ENCODE measurements at regions not wholly inside any gene's neighbourhood (a gene's known extent, or its start where the extent isn't known, plus 50 kb on each side); places are given as distances from the start of the nearest gene placed in this dataset.

GRCh38 chr21:28752131-28752530 is 240.5 kb downstream of the LTN1 start:
- H3K36me3 ChIP-seq = no peaks in the 10 kb centered on the region
- H3K27ac ChIP-seq = no peak overlapping the region
- WGBS, 3 donors = 93 to 96% (median 94%) methylated on average over 2 of the region's 2 CpGs
- H3K27me3 ChIP-seq = no peaks in the 10 kb centered on the region
- intact Hi-C loops (cut with DNase I) = no loop called here
- H3K4me1 ChIP-seq (ENCODE audit: insufficient read depth) = peaks cover 10% of the 10 kb centered on the region
- no peaks in the 10 kb centered on the region for H3K9me3 ChIP-seq
- H3K4me3 ChIP-seq = no peak overlapping the region
- no peak for DNase-seq
- TF ChIP-seq, protein P1, sequence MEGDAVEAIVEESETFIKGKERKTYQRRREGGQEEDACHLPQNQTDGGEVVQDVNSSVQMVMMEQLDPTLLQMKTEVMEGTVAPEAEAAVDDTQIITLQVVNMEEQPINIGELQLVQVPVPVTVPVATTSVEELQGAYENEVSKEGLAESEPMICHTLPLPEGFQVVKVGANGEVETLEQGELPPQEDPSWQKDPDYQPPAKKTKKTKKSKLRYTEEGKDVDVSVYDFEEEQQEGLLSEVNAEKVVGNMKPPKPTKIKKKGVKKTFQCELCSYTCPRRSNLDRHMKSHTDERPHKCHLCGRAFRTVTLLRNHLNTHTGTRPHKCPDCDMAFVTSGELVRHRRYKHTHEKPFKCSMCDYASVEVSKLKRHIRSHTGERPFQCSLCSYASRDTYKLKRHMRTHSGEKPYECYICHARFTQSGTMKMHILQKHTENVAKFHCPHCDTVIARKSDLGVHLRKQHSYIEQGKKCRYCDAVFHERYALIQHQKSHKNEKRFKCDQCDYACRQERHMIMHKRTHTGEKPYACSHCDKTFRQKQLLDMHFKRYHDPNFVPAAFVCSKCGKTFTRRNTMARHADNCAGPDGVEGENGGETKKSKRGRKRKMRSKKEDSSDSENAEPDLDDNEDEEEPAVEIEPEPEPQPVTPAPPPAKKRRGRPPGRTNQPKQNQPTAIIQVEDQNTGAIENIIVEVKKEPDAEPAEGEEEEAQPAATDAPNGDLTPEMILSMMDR (IDR thresholded peaks at IDR 0.05) = no peak
- TF ChIP-seq POLR2A (IDR thresholded peaks at IDR 0.05) = no peak
- no peak for TF ChIP-seq EP300 (IDR thresholded peaks at IDR 0.05)

- intact Hi-C loops (cut with DNase I) = no loop called here
- TF ChIP-seq EP300 (IDR thresholded peaks at IDR 0.05) = no peak
- TF ChIP-seq, protein P1 (IDR thresholded peaks at IDR 0.05) = no peak
- no peak for TF ChIP-seq POLR2A (IDR thresholded peaks at IDR 0.05)
- no peak overlapping the region for H3K4me3 ChIP-seq
- no peaks in the 10 kb centered on the region for H3K36me3 ChIP-seq
- H3K4me1 ChIP-seq (ENCODE audit: insufficient read depth) = peaks cover 10% of the 10 kb centered on the region
- no peak for DNase-seq
- WGBS, 3 donors = 67 to 71% (median 69%) methylated on average over 3 of the region's 3 CpGs
- H3K27ac ChIP-seq = no peak overlapping the region
- no peaks in the 10 kb centered on the region for H3K27me3 ChIP-seq
- H3K9me3 ChIP-seq = no peaks in the 10 kb centered on the region
Measured at GRCh38 chr21:28751176-28751575, 241.5 kb downstream of the LTN1 start.

DNA sequence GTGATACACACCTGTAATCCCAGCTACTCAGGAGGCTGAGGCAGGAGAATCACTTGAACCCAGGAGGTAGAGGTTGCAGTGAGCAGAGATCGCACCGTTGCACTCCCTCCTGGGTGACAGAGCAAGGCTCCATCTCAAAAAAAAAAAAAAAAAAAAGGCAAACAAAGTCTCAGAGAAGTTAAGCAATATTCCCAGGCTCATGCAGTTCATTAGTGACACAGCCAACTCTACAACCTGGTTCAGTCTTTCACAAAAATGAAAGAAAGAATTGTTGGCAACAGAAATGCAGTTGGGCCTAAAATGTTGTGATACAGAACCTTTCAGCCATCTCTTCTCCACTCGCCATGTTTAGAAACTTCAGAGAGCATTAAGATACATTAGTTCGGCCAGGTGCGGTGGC is 242.1 kb downstream of the LTN1 start:
- 93 to 98% (median 94%) methylated on average over 5 of the region's 5 CpGs for WGBS, 3 donors
- H3K4me3 ChIP-seq = no peak overlapping the region
- H3K27ac ChIP-seq = no peak overlapping the region
- intact Hi-C loops (cut with DNase I) = no loop called here
- no peaks in the 10 kb centered on the region for H3K27me3 ChIP-seq
- DNase-seq = no peak
- no peaks in the 10 kb centered on the region for H3K9me3 ChIP-seq
- H3K4me1 ChIP-seq (ENCODE audit: insufficient read depth) = peaks cover 10% of the 10 kb centered on the region
- TF ChIP-seq, protein P1 (IDR thresholded peaks at IDR 0.05) = no peak
- TF ChIP-seq EP300 (IDR thresholded peaks at IDR 0.05) (no peak), POLR2A (IDR thresholded peaks at IDR 0.05) (no peak)
- no peaks in the 10 kb centered on the region for H3K36me3 ChIP-seq

GRCh38 chr21:28749536-28749935 is 243.1 kb downstream of the LTN1 start:
- Histone ChIP-seq H3K27ac (no peak overlapping the region), H3K27me3 (no peaks in the 10 kb centered on the region), H3K36me3 (no peaks in the 10 kb centered on the region), H3K4me3 (no peak overlapping the region), H3K9me3 (no peaks in the 10 kb centered on the region), H3K4me1 (ENCODE audit: insufficient read depth) (peaks cover 4% of the 10 kb centered on the region)
- TF ChIP-seq POLR2A (IDR thresholded peaks at IDR 0.05) = no peak
- no peak for TF ChIP-seq EP300 (IDR thresholded peaks at IDR 0.05)
- TF ChIP-seq, protein P1 (IDR thresholded peaks at IDR 0.05) = no peak
- WGBS, 3 donors = 31 to 68% (median 63%) methylated on average over 3 of the region's 3 CpGs
- no peak for DNase-seq
- intact Hi-C loops (cut with DNase I) = loop anchor here in 3 of 4 donors (5.0 to 10.0 kb wide), 4 partner anchors 695 to 1905 kb away; partner anchors contain the start of gene ADAMTS1 (in 2 of the 3)
